ENCODE measurements at regions not wholly inside any gene's neighbourhood (a gene's known extent, or its start where the extent isn't known, plus 50 kb on each side); places are given as distances from the start of the nearest gene placed in this dataset.

DNA sequence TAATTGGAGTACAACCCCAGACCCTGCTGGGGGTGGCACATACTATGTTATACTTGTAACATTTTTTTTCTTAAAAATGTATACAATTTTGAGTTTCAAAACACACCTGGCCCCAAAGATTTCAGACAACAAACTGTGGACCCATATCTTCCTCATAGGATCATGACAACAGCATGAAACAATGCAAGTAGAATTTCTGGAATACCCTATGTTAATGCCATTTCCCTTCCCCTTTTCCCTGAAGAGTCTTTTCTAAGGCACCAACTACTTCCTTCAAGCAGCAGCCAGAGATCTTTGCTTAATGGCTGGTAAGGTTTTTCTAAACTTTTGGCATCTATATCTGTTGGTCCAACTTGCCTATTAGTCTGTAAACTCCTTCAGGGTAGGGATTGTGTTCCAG lies 99.9 kb upstream of the SERBP1 start:
- H3K4me1 ChIP-seq (ENCODE audit: control insufficient read depth in 2 of 3, insufficient read depth in 2 of 3, low read depth in 1 of 3, low read length in 3 of 3), result peaks cover 0 to 18% (median 6%) of the 10 kb centered on the region in 3 donors
- intact Hi-C loops (cut with DNase I), result loop anchor here (10.0 kb wide), 1 partner anchor 225 kb away; no protein-coding TSS in a partner anchor
- no peak for DNase-seq
- H3K9me3 ChIP-seq (ENCODE audit: control insufficient read depth in 2 of 3, insufficient read depth in 1 of 3, low read length in 3 of 3), result no peaks in the 10 kb centered on the region
- H3K9ac ChIP-seq (ENCODE audit: low read length in 3 of 3), result no peak overlapping the region
- FAIRE-seq, result no peak
- no peak overlapping the region for H3K27ac ChIP-seq (ENCODE audit: low read depth in 2 of 2, low read length in 2 of 2)
- no peaks in the 10 kb centered on the region for H3K36me3 ChIP-seq (ENCODE audit: control insufficient read depth in 2 of 3, insufficient read depth in 3 of 3, low read length in 3 of 3)
- no peaks in the 10 kb centered on the region for H3K27me3 ChIP-seq (ENCODE audit: control insufficient read depth, insufficient read depth, low read length)
- no peak overlapping the region for H3K4me3 ChIP-seq (ENCODE audit: low read length in 3 of 3)
- TF ChIP-seq, protein P1, sequence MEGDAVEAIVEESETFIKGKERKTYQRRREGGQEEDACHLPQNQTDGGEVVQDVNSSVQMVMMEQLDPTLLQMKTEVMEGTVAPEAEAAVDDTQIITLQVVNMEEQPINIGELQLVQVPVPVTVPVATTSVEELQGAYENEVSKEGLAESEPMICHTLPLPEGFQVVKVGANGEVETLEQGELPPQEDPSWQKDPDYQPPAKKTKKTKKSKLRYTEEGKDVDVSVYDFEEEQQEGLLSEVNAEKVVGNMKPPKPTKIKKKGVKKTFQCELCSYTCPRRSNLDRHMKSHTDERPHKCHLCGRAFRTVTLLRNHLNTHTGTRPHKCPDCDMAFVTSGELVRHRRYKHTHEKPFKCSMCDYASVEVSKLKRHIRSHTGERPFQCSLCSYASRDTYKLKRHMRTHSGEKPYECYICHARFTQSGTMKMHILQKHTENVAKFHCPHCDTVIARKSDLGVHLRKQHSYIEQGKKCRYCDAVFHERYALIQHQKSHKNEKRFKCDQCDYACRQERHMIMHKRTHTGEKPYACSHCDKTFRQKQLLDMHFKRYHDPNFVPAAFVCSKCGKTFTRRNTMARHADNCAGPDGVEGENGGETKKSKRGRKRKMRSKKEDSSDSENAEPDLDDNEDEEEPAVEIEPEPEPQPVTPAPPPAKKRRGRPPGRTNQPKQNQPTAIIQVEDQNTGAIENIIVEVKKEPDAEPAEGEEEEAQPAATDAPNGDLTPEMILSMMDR (IDR thresholded peaks at IDR 0.05; ENCODE audit: borderline replicate concordance, extremely low read depth, insufficient read depth), result no peak

DNA sequence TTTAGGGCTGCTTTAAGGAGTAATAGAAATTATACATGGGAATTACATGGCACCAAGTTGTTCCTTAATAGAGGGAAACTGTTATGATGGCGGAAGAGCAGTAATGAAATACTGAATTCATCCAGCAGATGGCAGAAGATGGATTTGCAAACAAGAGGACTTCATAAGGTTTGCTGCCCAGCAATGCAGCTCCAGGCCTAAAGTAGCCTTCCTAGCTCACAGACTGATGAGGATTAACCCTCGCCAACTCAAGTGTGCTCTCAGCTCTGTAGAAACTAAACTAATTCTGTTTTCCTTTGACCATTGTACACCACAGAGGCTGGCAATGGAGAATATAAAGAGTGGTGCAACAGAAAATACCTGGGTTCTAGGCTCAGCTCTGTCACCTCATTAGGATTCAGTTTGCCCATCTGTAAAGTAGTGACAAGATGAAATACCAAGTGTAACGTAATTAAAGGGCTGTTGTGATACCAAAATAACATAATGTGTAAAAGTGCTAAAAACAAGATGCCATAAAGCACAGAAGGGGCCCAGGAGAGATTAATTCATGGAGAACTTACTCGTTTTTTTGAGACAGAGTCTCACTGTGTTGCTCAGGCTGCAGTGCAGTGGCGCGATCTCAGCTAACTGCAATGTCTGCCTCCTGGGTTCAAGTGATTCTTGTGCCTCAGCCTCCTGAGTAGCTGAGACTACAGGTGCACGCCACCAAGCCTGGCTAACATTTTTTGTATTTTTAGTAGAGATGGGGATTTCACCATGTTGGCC lies 102.4 kb upstream of the SERBP1 start:
- Histone ChIP-seq H3K27ac (ENCODE audit: low read depth in 2 of 2, low read length in 2 of 2) (peak overlapping the region; percentile 35 to 50), H3K27me3 (ENCODE audit: control insufficient read depth, insufficient read depth, low read length) (no peaks in the 10 kb centered on the region), H3K4me1 (ENCODE audit: control insufficient read depth in 2 of 3, insufficient read depth in 2 of 3, low read depth in 1 of 3, low read length in 3 of 3) (peaks cover 0 to 30% (median 8%) of the 10 kb centered on the region in 3 donors), H3K9me3 (ENCODE audit: control insufficient read depth in 2 of 3, insufficient read depth in 1 of 3, low read length in 3 of 3) (no peaks in the 10 kb centered on the region), H3K9ac (ENCODE audit: low read length in 3 of 3) (no peak overlapping the region), H3K36me3 (ENCODE audit: control insufficient read depth in 2 of 3, insufficient read depth in 3 of 3, low read length in 3 of 3) (no peaks in the 10 kb centered on the region), H3K4me3 (ENCODE audit: low read length in 3 of 3) (no peak overlapping the region)
- TF ChIP-seq, protein P1 (IDR thresholded peaks at IDR 0.05; ENCODE audit: borderline replicate concordance, extremely low read depth, insufficient read depth), result peak; percentile 79
- FAIRE-seq, result peak; percentile 58
- intact Hi-C loops (cut with DNase I), result loop anchor here (10.0 kb wide), 1 partner anchor 222 kb away; no protein-coding TSS in a partner anchor
- peak in 4 of 5 donors; percentile 52 to 90 (median 74) for DNase-seq

DNA sequence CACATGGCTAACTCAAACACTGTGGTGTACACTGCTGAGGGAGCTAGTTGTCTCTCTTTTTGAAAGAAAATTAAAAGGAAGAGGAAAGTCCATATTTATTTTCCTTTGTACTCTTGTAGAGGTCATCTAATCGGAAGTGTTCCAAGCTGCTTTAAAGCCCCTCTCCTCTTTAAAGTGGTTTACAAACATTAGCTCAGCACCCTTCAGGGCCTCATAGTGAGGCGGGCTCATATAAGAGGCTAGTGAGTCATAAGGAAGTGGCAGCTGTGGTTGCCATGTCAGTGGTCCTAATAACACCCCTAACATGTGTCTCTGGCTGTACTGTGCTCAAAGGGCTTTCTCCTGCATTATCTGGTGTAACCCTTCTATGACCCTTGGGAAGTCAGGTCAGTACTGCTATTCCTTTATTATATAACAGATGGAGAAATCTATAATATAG lies 104.4 kb upstream of the SERBP1 start:
- intact Hi-C loops (cut with DNase I), result loop anchor here (10.0 kb wide), 1 partner anchor 220 kb away; no protein-coding TSS in a partner anchor
- FAIRE-seq (no peak), DNase-seq (no peak)
- no peaks in the 10 kb centered on the region for H3K36me3 ChIP-seq (ENCODE audit: control insufficient read depth in 2 of 3, insufficient read depth in 3 of 3, low read length in 3 of 3)
- H3K9me3 ChIP-seq (ENCODE audit: control insufficient read depth in 2 of 3, insufficient read depth in 1 of 3, low read length in 3 of 3), result no peaks in the 10 kb centered on the region
- H3K9ac ChIP-seq (ENCODE audit: low read length in 3 of 3), result peak overlapping the region in 1 of 3 donors; percentile 38
- peaks cover 0 to 33% (median 11%) of the 10 kb centered on the region in 3 donors for H3K4me1 ChIP-seq (ENCODE audit: control insufficient read depth in 2 of 3, insufficient read depth in 2 of 3, low read depth in 1 of 3, low read length in 3 of 3)
- H3K27me3 ChIP-seq (ENCODE audit: control insufficient read depth, insufficient read depth, low read length), result no peaks in the 10 kb centered on the region
- TF ChIP-seq, protein P1 (IDR thresholded peaks at IDR 0.05; ENCODE audit: borderline replicate concordance, extremely low read depth, insufficient read depth), result no peak
- peak overlapping the region; percentile 26 to 61 for H3K27ac ChIP-seq (ENCODE audit: low read depth in 2 of 2, low read length in 2 of 2)
- no peak overlapping the region for H3K4me3 ChIP-seq (ENCODE audit: low read length in 3 of 3)

All from kidney (tissue), 13 donors.